ENCODE measurements at regions not wholly inside any gene's neighbourhood (a gene's known extent, or its start where the extent isn't known, plus 50 kb on each side); places are given as distances from the start of the nearest gene placed in this dataset.
"Not testable (repeated sequence)": the region's sequence is repeated elsewhere in the genome, so short reads cannot be mapped to it uniquely, and the experiment has no call there.

GRCh38 chr14:98223106-98223505, 1048.9 kb downstream of the BCL11B start:
- ChIA-PET CTCF (interaction anchor here (0.7 kb wide), 1 partner anchor 19 kb away, joined by 3 read pairs; no protein-coding TSS in a partner anchor), POLR2A (no interaction called here)
- TF ChIP-seq, protein P1, sequence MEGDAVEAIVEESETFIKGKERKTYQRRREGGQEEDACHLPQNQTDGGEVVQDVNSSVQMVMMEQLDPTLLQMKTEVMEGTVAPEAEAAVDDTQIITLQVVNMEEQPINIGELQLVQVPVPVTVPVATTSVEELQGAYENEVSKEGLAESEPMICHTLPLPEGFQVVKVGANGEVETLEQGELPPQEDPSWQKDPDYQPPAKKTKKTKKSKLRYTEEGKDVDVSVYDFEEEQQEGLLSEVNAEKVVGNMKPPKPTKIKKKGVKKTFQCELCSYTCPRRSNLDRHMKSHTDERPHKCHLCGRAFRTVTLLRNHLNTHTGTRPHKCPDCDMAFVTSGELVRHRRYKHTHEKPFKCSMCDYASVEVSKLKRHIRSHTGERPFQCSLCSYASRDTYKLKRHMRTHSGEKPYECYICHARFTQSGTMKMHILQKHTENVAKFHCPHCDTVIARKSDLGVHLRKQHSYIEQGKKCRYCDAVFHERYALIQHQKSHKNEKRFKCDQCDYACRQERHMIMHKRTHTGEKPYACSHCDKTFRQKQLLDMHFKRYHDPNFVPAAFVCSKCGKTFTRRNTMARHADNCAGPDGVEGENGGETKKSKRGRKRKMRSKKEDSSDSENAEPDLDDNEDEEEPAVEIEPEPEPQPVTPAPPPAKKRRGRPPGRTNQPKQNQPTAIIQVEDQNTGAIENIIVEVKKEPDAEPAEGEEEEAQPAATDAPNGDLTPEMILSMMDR (IDR thresholded peaks at IDR 0.05; ENCODE audit: control extremely low read depth, extremely low read depth, low read depth, missing control alignments), result no peak
- no peak for DNase-seq (ENCODE audit: extremely low spot score)

GRCh38 chr14:98223710-98224109, 1048.3 kb downstream of the BCL11B start:
- CTCF ChIA-PET, result interaction anchor here (0.7 kb wide), 1 partner anchor 20 kb away, joined by 3 read pairs; no protein-coding TSS in a partner anchor

GRCh38 chr14:98226411-98226810, 1045.6 kb downstream of the BCL11B start:
- TF ChIP-seq, protein P1 (IDR thresholded peaks at IDR 0.05; ENCODE audit: control extremely low read depth, extremely low read depth, low read depth, missing control alignments), result no peak
- ChIA-PET POLR2A (no interaction called here), CTCF (no interaction called here)
- DNase-seq (ENCODE audit: extremely low spot score), result no peak

More at GRCh38 chr14:98223710-98224109, 1048.3 kb downstream of the BCL11B start:
- POLR2A ChIA-PET; DNase-seq (ENCODE audit: extremely low spot score): not testable (repeated sequence)

GRCh38 chr14:98227000-98227726, 1044.8 kb downstream of the BCL11B start:
- peak; percentile 26 for DNase-seq (ENCODE audit: extremely low spot score)
- TF ChIP-seq, protein P1 (IDR thresholded peaks at IDR 0.05; ENCODE audit: control extremely low read depth, extremely low read depth, low read depth, missing control alignments), result no peak
- CTCF ChIA-PET, result interaction anchor here (1.0 kb wide), 1 partner anchor 101 kb away, joined by 3 read pairs; no protein-coding TSS in a partner anchor

GRCh38 chr14:98227727-98228111, 1044.3 kb downstream of the BCL11B start:
- TF ChIP-seq, protein P1 (IDR thresholded peaks at IDR 0.05; ENCODE audit: control extremely low read depth, extremely low read depth, low read depth, missing control alignments), result no peak
- ChIA-PET CTCF (interaction anchor here (1.0 kb wide), 1 partner anchor 102 kb away, joined by 3 read pairs; no protein-coding TSS in a partner anchor), POLR2A (no interaction called here)
- DNase-seq (ENCODE audit: extremely low spot score), result no peak

More at GRCh38 chr14:98227000-98227726, 1044.8 kb downstream of the BCL11B start:
- POLR2A ChIA-PET, result no interaction called here

- no peak for DNase-seq (ENCODE audit: extremely low spot score)
- TF ChIP-seq, protein P1 (IDR thresholded peaks at IDR 0.05; ENCODE audit: control extremely low read depth, extremely low read depth, low read depth, missing control alignments), result no peak
- ChIA-PET CTCF (interaction anchor here (1.0 to 1.1 kb wide), 2 partner anchors 14 to 29 kb away, joined by 3 to 4 read pairs; no protein-coding TSS in a partner anchor), POLR2A (no interaction called here)
Observed at GRCh38 chr14:98229656-98230366, 1042.2 kb downstream of the BCL11B start.

DNA sequence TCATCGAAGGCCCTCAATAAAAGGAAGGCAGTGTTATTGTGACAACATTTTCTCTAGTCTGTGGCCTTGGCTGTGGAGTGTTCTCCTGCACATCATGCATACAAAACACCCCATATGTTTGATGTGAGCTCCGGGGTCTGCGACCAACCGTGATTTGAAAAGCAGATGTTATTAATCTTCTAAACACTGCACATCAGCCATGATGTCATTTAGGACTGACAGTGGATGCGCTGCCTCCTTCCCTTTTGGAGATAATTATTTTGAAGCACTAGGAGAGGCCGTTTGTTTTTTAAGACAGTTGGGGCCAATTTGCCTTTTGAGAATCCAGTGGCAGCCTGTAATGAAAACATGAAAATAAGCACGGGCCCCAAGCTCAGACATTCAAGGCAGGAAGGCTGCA, 1041.6 kb downstream of the BCL11B start:
- no peak for DNase-seq (ENCODE audit: extremely low spot score)
- TF ChIP-seq, protein P1 (IDR thresholded peaks at IDR 0.05; ENCODE audit: control extremely low read depth, extremely low read depth, low read depth, missing control alignments), result no peak
- ChIA-PET CTCF (interaction anchor here (1.0 to 1.1 kb wide), 2 partner anchors 13 to 28 kb away, joined by 3 to 4 read pairs; no protein-coding TSS in a partner anchor), POLR2A (no interaction called here)
